ENCODE measurements at regions not wholly inside any gene's neighbourhood (a gene's known extent, or its start where the extent isn't known, plus 50 kb on each side); places are given as distances from the start of the nearest gene placed in this dataset.
"Not testable (repeated sequence)": the region's sequence is repeated elsewhere in the genome, so short reads cannot be mapped to it uniquely, and the experiment has no call there.

DNA sequence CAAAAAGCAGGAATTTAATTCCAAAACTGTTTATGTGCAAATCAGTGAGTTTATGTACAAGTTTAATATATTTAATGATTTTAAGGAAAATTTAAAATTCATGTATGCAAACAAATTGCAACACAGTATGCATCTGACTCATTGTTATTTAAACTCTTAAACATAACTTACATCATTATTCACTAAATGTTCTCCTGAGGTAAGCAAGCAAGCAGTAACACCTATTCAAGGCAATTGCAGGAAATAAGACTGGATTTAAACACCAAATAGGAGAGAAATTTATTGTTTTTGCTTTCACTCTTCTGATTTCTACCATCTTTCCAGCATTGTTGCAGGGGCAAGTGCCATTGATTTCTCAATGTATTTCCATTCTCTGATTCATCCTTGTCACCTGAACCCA lies 239.5 kb downstream of the TFAP2A start:
- Mint-ChIP-seq H3K27ac (no peak overlapping the region), H3K9me3 (peaks cover 10% of the 10 kb centered on the region), H3K4me1 (peaks cover 2% of the 10 kb centered on the region), H3K27me3 (ENCODE audit: insufficient read depth) (peaks cover 6% of the 10 kb centered on the region), H3K36me3 (ENCODE audit: low read depth) (peaks cover 2% of the 10 kb centered on the region), H3K4me3 (no peak overlapping the region)
- H3K9me3 ChIP-seq (ENCODE audit: control insufficient read depth, low read length): no peaks in the 10 kb centered on the region
- no peak overlapping the region for H3K4me3 ChIP-seq (ENCODE audit: low read length)
- TF ChIP-seq, protein P1, sequence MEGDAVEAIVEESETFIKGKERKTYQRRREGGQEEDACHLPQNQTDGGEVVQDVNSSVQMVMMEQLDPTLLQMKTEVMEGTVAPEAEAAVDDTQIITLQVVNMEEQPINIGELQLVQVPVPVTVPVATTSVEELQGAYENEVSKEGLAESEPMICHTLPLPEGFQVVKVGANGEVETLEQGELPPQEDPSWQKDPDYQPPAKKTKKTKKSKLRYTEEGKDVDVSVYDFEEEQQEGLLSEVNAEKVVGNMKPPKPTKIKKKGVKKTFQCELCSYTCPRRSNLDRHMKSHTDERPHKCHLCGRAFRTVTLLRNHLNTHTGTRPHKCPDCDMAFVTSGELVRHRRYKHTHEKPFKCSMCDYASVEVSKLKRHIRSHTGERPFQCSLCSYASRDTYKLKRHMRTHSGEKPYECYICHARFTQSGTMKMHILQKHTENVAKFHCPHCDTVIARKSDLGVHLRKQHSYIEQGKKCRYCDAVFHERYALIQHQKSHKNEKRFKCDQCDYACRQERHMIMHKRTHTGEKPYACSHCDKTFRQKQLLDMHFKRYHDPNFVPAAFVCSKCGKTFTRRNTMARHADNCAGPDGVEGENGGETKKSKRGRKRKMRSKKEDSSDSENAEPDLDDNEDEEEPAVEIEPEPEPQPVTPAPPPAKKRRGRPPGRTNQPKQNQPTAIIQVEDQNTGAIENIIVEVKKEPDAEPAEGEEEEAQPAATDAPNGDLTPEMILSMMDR (conservative IDR thresholded peaks at IDR 0.05): no peak
- no peaks in the 10 kb centered on the region for H3K4me1 ChIP-seq (ENCODE audit: control insufficient read depth, insufficient read depth, low read length)
- H3K9ac ChIP-seq (ENCODE audit: extremely low read depth, low read length, poor library complexity, severe bottlenecking): no peak overlapping the region
- no peaks in the 10 kb centered on the region for H3K27me3 ChIP-seq (ENCODE audit: control insufficient read depth, insufficient read depth, low read length, poor library complexity, severe bottlenecking)
- no peak for DNase-seq
- H3K27ac ChIP-seq (ENCODE audit: low read depth, low read length): no peak overlapping the region
- no peaks in the 10 kb centered on the region for H3K36me3 ChIP-seq (ENCODE audit: control insufficient read depth, insufficient read depth, low read length)

DNA sequence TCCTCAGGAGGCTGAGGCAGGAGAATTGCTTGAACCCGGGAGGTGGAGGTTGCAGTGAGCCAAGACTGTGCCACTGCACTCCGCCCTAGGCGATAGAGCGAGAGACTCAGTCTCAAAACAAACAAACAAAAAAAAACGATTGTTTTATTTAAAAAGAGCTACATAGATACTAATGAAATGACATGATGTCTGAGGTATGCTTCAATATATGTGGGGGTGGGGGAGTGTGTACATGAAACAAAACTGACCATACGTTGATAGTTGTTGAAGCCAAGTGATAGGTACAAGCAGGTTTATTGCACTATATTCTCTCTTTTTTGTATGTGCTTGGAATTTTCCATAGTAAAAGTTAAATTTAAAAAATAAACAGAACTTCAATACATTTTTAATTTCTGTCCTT lies 240.1 kb downstream of the TFAP2A start:
- DNase-seq: no peak
- Histone ChIP-seq H3K36me3 (ENCODE audit: control insufficient read depth, insufficient read depth, low read length) (no peaks in the 10 kb centered on the region), H3K27me3 (ENCODE audit: control insufficient read depth, insufficient read depth, low read length, poor library complexity, severe bottlenecking) (no peaks in the 10 kb centered on the region), H3K4me3 (ENCODE audit: low read length) (no peak overlapping the region), H3K9ac (ENCODE audit: extremely low read depth, low read length, poor library complexity, severe bottlenecking) (no peak overlapping the region), H3K9me3 (ENCODE audit: control insufficient read depth, low read length) (no peaks in the 10 kb centered on the region), H3K4me1 (ENCODE audit: control insufficient read depth, insufficient read depth, low read length) (no peaks in the 10 kb centered on the region), H3K27ac (ENCODE audit: low read depth, low read length) (no peak overlapping the region)
- H3K36me3 Mint-ChIP-seq (ENCODE audit: low read depth): peaks cover 2% of the 10 kb centered on the region
- WGBS, 2 experiments (ENCODE audit: insufficient coverage in 1 of 2, insufficient read length in 1 of 2): 78 to 90% methylated on average over 1 to 6 of the region's 6 CpGs
- H3K27me3 Mint-ChIP-seq (ENCODE audit: insufficient read depth): peaks cover 6% of the 10 kb centered on the region
- no peak overlapping the region for H3K4me3 Mint-ChIP-seq
- H3K9me3 Mint-ChIP-seq: peaks cover 10% of the 10 kb centered on the region
- no peak overlapping the region for H3K27ac Mint-ChIP-seq
- TF ChIP-seq, protein P1 (conservative IDR thresholded peaks at IDR 0.05): no peak
- peaks cover 2% of the 10 kb centered on the region for H3K4me1 Mint-ChIP-seq

DNA sequence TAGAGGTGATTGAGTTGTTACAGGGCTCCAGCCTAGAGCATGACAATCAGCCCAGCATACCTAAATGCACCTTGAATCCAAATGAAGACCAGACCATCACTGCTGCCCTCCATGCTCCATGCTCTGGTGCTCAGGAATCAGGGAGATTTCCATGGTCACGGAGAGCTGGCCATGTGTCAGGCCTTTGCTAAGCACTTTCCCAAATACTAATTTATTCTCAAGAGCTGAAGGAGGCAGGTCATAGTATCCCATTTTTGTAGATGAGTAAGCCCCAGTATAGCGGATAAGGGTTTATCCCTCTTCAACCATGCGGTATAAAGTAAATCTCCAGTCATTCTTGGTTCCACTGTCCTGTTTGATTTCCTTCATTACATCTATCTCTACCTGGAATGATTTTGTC lies 240.8 kb downstream of the TFAP2A start:
- H3K27ac Mint-ChIP-seq: no peak overlapping the region
- peaks cover 6% of the 10 kb centered on the region for H3K27me3 Mint-ChIP-seq (ENCODE audit: insufficient read depth)
- TF ChIP-seq, protein P1 (conservative IDR thresholded peaks at IDR 0.05): no peak
- WGBS, 2 experiments (ENCODE audit: insufficient coverage in 1 of 2, insufficient read length in 1 of 2): 82 to 91% methylated on average over 2 to 3 of the region's 3 CpGs
- peaks cover 2% of the 10 kb centered on the region for H3K36me3 Mint-ChIP-seq (ENCODE audit: low read depth)
- Histone ChIP-seq H3K9me3 (ENCODE audit: control insufficient read depth, low read length) (no peaks in the 10 kb centered on the region), H3K27me3 (ENCODE audit: control insufficient read depth, insufficient read depth, low read length, poor library complexity, severe bottlenecking) (no peaks in the 10 kb centered on the region), H3K4me1 (ENCODE audit: control insufficient read depth, insufficient read depth, low read length) (no peaks in the 10 kb centered on the region), H3K36me3 (ENCODE audit: control insufficient read depth, insufficient read depth, low read length) (no peaks in the 10 kb centered on the region), H3K4me3 (ENCODE audit: low read length) (no peak overlapping the region), H3K9ac (ENCODE audit: extremely low read depth, low read length, poor library complexity, severe bottlenecking) (no peak overlapping the region), H3K27ac (ENCODE audit: low read depth, low read length) (no peak overlapping the region)
- peaks cover 2% of the 10 kb centered on the region for H3K4me1 Mint-ChIP-seq
- DNase-seq: no peak
- peaks cover 10% of the 10 kb centered on the region for H3K9me3 Mint-ChIP-seq
- H3K4me3 Mint-ChIP-seq: no peak overlapping the region

DNA sequence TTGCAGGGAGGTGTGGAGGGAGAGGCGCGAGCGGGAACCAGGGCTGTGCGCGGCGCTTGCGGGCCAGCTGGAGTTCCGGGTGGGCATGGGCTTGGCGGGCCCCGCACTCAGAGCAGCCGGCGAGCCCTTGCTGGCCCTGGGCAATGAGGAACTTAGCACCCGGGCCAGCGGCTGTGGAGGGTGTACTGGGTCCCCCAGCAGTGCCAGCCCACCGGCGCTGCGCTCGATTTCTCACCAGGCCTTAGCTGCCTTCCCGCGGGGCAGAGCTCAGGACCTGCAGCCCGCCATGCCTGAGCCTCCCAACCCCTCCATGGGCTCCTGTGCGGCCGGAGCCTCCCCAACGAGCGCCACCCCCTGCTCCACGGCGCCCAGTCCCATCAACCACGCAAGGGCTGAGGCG lies 243.2 kb downstream of the TFAP2A start:
- H3K27me3 ChIP-seq (ENCODE audit: control insufficient read depth, insufficient read depth, low read length, poor library complexity, severe bottlenecking); H3K27me3 Mint-ChIP-seq (ENCODE audit: insufficient read depth); H3K4me3 Mint-ChIP-seq; H3K9ac ChIP-seq (ENCODE audit: extremely low read depth, low read length, poor library complexity, severe bottlenecking); H3K9me3 Mint-ChIP-seq; H3K27ac ChIP-seq (ENCODE audit: low read depth, low read length); H3K9me3 ChIP-seq (ENCODE audit: control insufficient read depth, low read length); H3K36me3 ChIP-seq (ENCODE audit: control insufficient read depth, insufficient read depth, low read length); H3K4me1 Mint-ChIP-seq; H3K36me3 Mint-ChIP-seq (ENCODE audit: low read depth); DNase-seq; H3K4me1 ChIP-seq (ENCODE audit: control insufficient read depth, insufficient read depth, low read length); H3K4me3 ChIP-seq (ENCODE audit: low read length); H3K27ac Mint-ChIP-seq: not testable (repeated sequence)
- WGBS, 2 experiments (ENCODE audit: insufficient coverage in 1 of 2, insufficient read length in 1 of 2): 92 to 100% methylated on average over 3 to 29 of the region's 29 CpGs

All from endodermal cell (in vitro differentiated cells).